HT1080 (cell line): ENCODE measurements at regions not wholly inside any gene's neighbourhood (a gene's known extent, or its start where the extent isn't known, plus 50 kb on each side); places are given as distances from the start of the nearest gene placed in this dataset.

Experiments
- DNase-seq: peaks from one replicate; pipeline ENCODE4 v3.0.0-alpha.2; 2015; ENCODE audit warnings: low read depth

GRCh38 chr3:188026191-188026968, 127.6 kb upstream of the LPP start:
- DNase-seq: no peak

GRCh38 chr3:188031121-188031520, 122.8 kb upstream of the LPP start:
- no peak for DNase-seq

- DNase-seq: no peak
Observed at GRCh38 chr3:188034989-188035388, 119.0 kb upstream of the LPP start.

DNA sequence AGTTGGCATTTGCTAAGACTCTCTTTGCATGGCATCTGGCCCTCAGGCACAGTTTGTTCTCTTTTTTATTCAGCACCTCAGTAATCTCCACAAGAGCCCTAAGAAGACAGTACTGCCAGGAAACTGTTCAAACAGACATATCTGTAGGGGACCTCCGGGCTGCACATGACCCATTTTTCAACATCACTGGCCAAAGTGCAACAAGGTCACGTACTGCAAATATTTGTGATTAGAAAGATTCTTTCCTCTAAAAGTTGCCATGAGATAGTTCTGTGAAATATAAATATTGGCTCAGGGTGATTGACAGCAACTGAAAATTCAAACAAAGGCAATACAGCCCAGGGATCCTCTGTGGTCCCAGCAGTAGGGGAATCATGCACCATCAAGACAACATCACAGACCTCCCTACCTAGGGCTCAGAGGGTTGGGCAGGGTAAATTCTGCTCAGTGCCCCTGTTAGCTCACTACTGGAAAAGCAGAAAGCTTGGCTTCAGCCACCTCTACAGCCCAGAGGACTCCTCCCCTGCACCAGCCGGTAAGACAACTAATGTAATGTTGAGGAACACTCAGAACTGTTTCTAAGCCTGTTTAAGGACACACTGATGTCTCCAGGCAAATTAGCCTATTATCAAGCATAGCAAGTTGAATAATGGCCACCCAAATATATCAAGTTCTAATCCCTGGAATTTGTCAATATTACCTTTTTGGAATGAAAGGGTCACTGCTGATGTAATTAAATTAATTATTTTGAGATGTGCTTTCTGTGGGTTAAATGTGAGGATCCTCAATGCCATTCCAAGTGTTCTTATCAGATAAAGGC, 117.4 kb upstream of the LPP start:
- no peak for DNase-seq

DNA sequence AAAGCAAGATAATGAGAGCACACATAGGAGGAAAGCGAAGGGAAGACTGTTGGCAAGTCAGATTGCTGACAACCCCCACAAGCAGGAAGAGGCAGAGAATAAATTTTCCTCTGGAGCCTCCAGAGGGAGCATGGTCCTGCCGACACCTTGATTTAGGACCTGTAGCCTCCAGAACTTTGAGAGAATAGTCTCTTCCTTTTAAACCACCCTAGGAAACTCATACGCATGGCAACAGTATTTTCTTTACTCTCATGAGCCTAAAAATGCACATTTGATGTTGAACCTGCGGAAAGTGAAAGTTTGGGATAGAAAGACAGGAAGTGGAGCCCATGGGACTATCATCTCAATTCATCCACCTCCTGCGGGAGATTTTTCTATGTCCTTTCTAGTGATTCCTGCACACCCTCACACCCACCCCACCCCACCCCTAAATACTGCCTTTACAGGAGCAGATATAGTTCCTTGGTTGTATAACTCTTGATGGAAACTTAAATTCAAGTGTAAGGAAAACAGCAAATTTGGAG, 116.7 kb upstream of the LPP start:
- DNase-seq: peak; percentile 61

DNA sequence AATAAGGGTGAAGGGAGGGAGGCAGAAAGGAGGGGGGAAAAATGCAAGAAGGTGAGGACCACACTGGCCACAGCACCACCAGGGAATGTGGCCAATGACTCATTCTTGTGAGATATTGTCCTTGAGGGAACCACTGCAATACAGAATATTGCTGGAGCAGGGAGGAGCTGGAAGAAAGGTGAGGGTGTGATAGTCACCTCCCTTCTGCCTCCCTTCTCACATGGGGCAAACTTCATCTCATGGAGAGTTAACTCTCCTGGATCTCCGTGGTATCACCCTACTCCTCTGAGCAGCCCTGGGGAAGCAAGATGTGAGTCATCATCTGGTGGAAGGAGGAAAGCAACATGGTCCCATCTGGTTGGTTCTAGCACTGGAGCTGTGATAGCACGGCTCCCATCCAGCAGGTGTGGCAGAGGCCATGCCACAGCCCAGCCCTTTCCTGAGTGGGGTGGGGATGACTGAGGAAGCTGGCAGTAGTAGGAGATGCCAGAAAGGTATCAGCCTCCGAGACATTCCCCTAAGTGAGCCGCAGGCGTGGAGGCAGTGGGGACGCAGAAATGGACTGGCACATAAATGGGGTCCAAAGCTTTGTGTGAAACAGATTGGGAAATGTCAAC, 115.9 kb upstream of the LPP start:
- DNase-seq: peak; percentile 75

DNA sequence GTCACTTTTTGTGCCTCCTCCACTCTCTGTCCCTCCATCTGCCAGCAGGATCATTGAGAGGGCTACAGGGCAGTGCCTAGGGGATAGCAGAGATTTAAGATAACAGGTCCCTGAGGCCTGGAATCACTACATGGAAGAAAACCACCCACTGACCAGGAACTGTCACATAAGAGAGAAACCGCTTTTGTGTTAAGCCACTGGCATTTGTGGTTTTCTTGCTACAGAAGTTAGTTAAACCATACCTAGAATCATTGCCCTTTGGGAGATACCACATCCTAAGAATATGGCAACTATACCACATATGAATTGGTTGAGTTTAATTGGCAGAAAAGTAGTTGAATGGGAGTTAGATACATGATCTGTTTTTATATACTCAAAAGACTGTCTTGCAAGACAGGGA, 112.8 kb upstream of the LPP start:
- no peak for DNase-seq

- no peak for DNase-seq
Observed at GRCh38 chr3:188041895-188042294, 112.1 kb upstream of the LPP start.

GRCh38 chr3:188042466-188042865, 111.5 kb upstream of the LPP start:
- DNase-seq: no peak

DNA sequence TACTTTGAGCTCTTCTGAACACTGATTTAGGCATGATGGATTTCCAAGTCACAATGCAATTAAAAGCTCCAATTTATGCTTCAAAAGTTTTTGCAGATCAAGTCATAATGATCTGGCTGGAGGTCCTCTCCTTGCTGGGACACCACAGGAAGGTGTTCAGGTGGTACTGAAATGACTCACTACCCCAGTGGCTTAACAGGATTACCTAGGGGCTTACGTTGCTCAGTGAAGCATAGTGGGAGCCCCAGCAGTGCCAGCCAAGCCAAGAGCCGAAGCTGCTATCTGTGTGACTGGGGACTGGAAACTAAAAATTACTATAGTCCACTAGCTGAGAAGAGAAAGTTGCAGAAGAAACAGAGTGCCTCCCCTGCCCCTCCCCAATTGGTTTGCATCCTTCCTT, 110.1 kb upstream of the LPP start:
- DNase-seq: no peak

- DNase-seq: peak; percentile 48
Observed at GRCh38 chr3:188046561-188047211, 107.3 kb upstream of the LPP start.

DNA sequence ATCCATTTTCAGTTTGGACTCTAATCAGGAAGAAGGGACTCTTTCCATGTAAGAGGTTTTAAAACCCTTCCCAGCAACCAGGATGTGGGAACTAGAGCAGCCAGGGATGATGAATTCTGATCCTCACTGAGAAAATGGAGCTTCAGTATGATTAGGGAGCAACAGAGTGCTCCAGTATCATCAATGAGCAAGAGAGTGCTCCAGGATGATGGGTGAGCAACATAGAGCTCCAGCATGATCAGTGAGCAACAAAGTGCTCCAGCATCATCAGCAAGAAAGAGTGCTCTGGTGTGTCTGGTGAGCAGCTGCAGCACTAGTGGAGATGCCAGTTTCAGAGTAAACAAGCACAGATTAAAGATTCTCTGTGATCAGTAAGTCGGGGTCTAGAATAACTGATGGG, 106.4 kb upstream of the LPP start:
- DNase-seq: no peak

DNA sequence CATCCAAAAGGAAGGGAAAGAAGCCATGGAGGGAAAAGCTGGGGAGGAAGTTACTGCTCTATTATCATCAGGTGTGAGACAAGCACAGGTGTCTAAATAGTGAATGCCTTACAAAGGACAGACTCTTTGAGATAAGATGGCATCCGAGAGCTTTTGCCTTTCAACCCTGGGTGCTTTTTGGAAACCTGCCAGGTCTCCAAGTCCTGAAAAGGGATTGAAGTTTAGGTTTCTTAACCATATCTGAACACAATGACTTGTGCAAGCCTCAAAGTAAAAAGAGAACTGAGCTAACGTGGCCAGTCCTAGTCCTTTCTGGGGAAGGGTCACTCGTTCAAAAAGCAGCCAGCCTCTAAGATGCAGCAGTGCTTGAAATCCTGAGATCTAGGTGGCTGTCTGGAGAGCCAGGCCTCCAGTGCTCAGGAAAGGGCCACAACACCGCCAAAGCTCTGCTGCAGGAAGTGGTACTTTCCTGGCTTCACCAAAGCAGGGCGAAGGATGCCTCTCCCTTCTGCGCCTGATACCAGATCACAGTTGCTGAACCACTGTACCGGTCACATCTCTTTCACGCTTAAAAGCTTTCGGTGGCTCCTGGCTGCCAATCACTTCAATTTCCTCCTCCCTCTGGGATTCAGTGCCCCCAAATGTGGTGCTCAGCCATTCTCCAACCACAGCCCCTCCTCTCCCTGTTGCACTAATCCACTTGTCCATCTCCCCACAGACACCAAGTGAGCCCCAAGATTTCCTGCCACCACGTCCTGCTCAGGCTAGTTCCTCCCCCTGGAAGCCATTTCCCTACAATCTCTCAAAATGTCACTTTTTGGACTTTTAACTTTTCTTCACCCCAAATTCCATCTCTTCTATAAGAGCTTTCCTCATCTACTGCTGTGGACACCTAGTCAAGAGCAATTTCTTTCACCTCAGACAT, 104.1 kb upstream of the LPP start:
- DNase-seq: no peak

- DNase-seq: no peak
Observed at GRCh38 chr3:188051801-188052168, 102.2 kb upstream of the LPP start.

DNA sequence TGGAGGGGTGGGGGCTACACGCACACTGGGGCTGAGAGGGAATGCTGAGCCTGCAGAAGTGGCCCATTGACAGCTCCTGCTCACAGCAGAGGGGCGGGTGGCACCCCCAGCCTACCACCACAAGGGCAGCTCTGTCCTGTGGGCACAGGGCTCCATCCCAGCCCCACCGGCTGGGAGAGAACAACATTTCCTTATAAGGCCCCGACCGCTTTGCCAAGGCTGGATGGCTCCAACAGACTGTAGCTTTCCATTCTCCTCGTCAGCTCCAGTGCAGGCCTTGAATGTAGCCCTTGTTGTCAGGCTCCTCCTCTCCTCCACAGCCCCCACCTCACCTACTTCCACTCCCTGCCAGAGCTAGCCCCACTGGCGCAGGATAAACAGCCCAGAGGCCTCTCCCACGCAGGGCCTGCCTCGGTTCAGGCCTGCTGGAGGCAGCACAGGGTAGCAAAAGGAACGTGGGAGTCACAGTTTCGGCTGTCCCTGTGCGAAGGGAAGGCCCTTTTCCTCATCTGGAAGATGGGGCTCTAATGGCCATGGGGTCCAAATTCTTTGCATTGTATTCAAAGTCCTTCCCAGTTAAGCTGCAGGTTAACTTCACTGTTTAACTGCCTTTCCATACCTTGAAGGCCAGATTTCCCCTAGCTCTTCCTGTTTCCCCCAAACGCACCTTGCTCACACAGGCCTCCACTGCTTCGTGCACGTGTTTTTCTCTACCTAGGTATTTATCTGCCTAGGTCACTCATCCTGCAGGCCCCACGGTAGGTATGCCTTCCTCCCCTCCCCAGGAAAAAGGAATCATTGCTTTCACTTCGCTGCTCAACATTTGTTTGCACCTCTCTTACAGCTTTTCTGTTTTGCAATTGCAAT, 101.6 kb upstream of the LPP start:
- no peak for DNase-seq

DNA sequence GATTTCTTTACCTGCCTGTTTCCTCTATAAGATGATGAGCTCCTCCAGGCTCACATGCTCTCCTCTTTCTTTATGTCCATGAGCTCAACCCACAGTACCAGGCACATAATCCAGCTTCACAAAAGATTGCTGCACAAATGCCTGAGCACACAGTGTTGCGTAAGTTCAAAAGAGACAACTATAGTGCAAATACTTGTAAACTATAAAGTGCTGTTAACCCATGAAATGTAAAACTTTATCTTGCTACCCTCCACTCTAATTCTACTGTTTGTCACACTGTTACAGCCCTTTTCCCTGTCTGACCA, 101.0 kb upstream of the LPP start:
- DNase-seq: no peak

GRCh38 chr3:188053710-188054380, 100.1 kb upstream of the LPP start:
- DNase-seq: no peak

GRCh38 chr3:188054541-188054940, 99.4 kb upstream of the LPP start:
- DNase-seq: no peak

GRCh38 chr3:188055388-188055787, 98.6 kb upstream of the LPP start:
- DNase-seq: no peak
